ENCODE measurements at regions not wholly inside any gene's neighbourhood (a gene's known extent, or its start where the extent isn't known, plus 50 kb on each side); places are given as distances from the start of the nearest gene placed in this dataset.
A peak's percentile ranks its signal among the peaks of the same experiment; 100 is the strongest.

DNA sequence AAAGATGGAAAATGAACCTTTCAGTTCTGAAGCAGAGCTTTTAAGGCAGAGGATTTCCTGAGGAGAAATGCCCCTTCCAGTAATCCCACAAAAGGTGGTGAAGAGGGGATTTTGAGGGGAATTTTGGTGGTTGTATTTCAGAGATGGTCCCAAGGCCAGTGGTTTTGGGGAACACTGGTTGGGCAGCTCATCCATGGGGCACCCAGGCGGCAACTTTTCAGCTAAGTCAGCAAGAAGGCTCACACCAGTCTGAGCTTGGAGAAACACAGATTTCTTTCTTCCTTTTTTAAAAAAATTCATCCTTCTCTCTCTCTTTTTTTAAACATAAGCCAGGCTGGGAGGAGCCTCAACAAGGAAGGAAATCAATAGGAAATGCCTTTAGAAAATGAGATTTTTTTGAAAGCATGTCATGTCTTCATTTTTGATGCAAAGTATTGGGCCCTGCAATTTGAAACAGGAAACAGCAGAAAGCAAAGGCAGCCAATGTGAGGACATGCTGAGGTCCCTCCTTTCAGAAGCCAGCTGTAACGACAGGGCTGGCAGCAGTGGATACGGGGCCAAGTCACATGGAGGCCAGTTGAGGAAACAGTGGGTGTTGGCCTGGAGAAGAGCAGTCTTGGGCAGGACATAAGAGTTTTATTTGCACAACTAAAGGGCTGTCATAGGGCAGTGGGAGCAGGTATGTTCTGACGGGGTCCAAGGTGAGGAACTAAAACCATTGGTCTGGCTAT, 155.3 kb upstream of the KLF4 start:
- TF ChIP-seq, protein P1, sequence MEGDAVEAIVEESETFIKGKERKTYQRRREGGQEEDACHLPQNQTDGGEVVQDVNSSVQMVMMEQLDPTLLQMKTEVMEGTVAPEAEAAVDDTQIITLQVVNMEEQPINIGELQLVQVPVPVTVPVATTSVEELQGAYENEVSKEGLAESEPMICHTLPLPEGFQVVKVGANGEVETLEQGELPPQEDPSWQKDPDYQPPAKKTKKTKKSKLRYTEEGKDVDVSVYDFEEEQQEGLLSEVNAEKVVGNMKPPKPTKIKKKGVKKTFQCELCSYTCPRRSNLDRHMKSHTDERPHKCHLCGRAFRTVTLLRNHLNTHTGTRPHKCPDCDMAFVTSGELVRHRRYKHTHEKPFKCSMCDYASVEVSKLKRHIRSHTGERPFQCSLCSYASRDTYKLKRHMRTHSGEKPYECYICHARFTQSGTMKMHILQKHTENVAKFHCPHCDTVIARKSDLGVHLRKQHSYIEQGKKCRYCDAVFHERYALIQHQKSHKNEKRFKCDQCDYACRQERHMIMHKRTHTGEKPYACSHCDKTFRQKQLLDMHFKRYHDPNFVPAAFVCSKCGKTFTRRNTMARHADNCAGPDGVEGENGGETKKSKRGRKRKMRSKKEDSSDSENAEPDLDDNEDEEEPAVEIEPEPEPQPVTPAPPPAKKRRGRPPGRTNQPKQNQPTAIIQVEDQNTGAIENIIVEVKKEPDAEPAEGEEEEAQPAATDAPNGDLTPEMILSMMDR (IDR thresholded peaks at IDR 0.05; ENCODE audit: extremely low read depth, missing control alignments), result no peak
- no peak for DNase-seq (ENCODE audit: low spot score)

- no peak for DNase-seq (ENCODE audit: low spot score)
- TF ChIP-seq, protein P1 (IDR thresholded peaks at IDR 0.05; ENCODE audit: extremely low read depth, missing control alignments), result no peak
Measured at GRCh38 chr9:107639426-107639825, 149.9 kb upstream of the KLF4 start.

DNA sequence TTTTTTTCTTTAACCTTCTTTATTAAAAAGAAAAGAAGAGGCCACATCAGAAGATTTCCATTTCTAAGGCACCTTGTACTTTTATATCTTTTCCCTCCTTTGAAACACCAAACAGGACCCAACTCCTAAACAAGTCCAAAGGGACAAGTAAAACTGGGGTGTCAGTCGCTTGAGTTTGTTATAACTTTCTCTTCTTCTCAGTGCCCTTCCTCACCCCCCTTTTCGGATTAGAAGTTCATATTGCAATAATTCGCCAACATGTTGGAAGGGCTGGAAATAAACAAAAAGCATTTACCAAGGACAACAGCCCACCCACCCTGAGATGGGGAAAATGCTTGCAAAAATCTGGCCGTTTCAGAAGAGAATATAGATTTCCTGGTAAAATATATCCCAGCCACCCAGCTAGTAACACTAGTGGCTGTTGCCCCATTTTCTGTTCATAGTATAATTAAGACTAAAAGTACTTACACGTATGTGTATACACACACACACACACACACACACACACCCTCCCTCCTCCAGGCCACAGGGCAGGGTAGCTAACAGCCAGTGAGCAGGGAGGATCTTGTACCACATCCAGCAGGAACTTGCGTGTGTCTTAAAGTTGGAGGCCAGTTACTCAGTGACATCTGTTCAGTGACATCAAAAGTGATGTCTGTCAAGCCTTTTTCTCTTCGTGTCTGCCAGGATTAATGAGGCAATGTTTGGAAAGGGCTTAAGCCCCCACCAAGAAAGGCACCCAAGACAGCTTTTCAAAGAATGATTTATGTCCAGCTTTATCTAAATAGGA, 149.1 kb upstream of the KLF4 start:
- no peak for DNase-seq (ENCODE audit: low spot score)

DNA sequence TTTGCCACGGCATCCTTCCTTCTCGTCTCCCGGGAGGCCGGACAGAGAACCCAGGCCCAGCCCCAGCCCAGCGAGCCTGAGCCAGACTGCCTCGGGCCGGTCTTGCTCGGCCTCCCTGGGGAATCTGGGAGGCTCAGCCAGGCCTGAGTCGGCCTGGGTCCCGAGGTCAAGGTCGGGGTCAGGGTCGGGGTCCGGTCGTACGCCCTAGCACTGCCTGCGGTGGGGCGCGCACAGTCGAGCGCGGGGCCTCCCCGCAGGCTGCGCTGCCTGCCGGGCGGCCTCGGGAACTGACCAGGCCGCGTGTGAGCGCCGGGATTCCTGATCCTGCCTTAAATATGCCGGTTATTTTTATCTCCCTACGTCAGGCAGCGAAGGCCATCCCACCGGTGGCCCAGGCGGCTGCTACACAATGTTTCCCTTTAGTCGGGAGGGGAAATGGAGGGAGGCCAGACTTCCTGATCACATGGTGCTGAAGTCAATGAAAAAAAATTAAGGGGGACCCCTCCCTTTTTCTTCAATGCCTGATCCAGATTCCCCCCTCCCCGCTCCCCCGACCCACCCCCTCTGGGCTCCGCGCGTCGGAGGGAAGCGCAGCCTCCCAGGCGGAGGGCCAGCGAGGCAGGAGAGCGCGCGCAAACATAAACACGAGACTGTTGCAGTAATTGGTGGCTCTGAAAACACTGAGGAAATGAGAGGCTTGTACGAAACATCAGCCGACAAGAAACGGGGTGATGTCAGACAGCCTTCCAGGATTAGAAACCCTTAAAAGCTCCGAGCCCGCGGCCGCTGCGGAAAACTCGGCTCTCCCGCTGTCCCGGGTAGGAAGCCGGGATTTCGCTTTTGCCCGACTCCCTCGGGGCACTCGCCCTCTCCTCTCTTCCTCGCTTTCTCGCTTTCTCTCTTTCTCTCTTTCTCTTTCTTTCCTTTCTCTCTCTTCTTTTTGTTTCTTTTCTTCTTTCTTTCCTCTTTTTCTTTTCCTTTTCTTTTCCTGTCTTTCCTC, 148.2 kb upstream of the KLF4 start:
- DNase-seq (ENCODE audit: low spot score), result peak; percentile 67
- TF ChIP-seq, protein P1 (IDR thresholded peaks at IDR 0.05; ENCODE audit: extremely low read depth, missing control alignments), result no peak

More for the DNA sequence above, 149.1 kb upstream of the KLF4 start:
- TF ChIP-seq, protein P1 (IDR thresholded peaks at IDR 0.05; ENCODE audit: extremely low read depth, missing control alignments), result no peak

DNA sequence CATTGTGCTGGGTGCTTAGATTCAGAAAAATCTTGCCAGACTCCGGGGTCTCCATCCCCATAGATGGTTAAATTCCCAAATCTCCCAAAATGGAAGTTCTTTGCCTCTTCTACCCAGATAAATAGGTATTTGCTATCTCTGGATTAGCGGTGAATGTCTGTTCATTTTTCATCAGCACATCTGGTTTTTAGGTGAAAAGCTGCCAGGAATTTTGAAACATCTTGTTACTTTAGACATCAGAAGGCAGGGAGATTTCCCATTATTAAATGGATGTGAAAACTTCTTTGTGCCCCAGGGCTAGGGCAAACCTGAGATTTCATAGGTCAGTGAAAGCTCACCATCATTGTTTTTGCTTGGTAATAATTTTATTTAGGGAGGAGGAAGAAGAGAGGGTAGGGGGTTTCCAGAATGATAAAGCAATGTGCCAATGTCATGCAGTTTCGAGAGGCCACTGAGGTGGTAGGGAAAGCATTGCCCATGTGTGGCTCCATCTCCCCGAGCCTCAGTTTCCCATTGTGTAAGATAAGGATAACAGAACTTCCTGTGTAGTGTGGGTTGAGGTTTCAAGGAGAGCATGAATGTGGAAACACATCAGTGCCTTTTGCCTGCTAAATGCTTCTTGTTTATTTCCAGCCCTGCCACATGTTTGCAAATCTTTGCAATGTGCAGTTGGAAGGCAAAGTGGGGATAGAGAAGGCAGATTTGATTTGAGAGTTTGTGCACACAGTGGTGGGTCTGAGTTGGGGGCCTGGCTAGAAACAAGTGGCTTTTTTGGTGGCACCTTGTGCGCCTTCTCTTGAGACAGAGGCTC, 147.2 kb upstream of the KLF4 start:
- no peak for DNase-seq (ENCODE audit: low spot score)
- TF ChIP-seq, protein P1 (IDR thresholded peaks at IDR 0.05; ENCODE audit: extremely low read depth, missing control alignments), result no peak

- no peak for DNase-seq (ENCODE audit: low spot score)
- TF ChIP-seq, protein P1 (IDR thresholded peaks at IDR 0.05; ENCODE audit: extremely low read depth, missing control alignments), result no peak
Measured at GRCh38 chr9:107635803-107636174, 146.2 kb upstream of the KLF4 start.
